Neural progenitor cell (in vitro differentiated cells): ENCODE measurements at regions not wholly inside any gene's neighbourhood (a gene's known extent, or its start where the extent isn't known, plus 50 kb on each side); places are given as distances from the start of the nearest gene placed in this dataset.

ENCODE experiments used
- DNase-seq: peaks from one replicate; pipeline ENCODE4 v3.0.0-alpha.2; 2016; ENCODE audit warnings: low spot score
- H2AFZ ChIP-seq: fragments of 200-600 bp; sonication (generic); replicated peaks from 2 replicates; pipeline ENCODE4 v1.6.1; 2016; ENCODE audit warnings: antibody characterized with exemption
- H3F3A ChIP-seq: fragments of 200-600 bp; sonication (generic); 2 replicates; pipeline ENCODE4 v1.6.1; 2016; ENCODE audit warnings: antibody characterized with exemption, low read depth
- H3K27ac ChIP-seq: fragments of 200-600 bp; sonication (generic); 2 replicates; pipeline ENCODE4 v1.5.1; 2016; ENCODE audit warnings: mild to moderate bottlenecking
- H3K27me3 ChIP-seq: fragments of 200-600 bp; sonication (generic); 2 replicates; pipeline ENCODE4 v1.6.1; 2016; ENCODE audit warnings: mild to moderate bottlenecking, moderate library complexity
- H3K36me3 ChIP-seq: fragments of 200-600 bp; sonication (generic); 2 replicates; pipeline ENCODE4 v1.5.1; 2016
- H3K4me1 ChIP-seq: fragments of 200-600 bp; sonication (generic); 2 replicates; pipeline ENCODE4 v1.6.1; 2016; ENCODE audit warnings: mixed run types
- H3K4me2 ChIP-seq: fragments of 200-600 bp; sonication (generic); 2 replicates; pipeline ENCODE4 v1.6.1; 2016
- H3K4me3 ChIP-seq: fragments of 200-600 bp; sonication (generic); 2 replicates; pipeline ENCODE4 v1.5.1; 2016
- H3K79me2 ChIP-seq: fragments of 200-600 bp; sonication (generic); 2 replicates; pipeline ENCODE4 v1.6.1; 2016; ENCODE audit warnings: low read depth
- H3K9ac ChIP-seq: fragments of 200-600 bp; sonication (generic); 2 replicates; pipeline ENCODE4 v1.6.1; 2016
- H3K9me3 ChIP-seq: fragments of 200-600 bp; sonication (generic); 2 replicates; pipeline ENCODE4 v1.5.1; 2016; ENCODE audit warnings: low read depth
- H4K20me1 ChIP-seq: fragments of 200-600 bp; sonication (generic); 2 replicates; pipeline ENCODE4 v1.6.1; 2016; ENCODE audit warnings: low read depth
- H3K27ac Mint-ChIP-seq: 3 replicates; pipeline ENCODE4 v1.8.0; 2021; ENCODE audit warnings: mixed read lengths
- H3K27me3 Mint-ChIP-seq: 2 replicates; pipeline ENCODE4 v1.8.0; 2022; ENCODE audit warnings: low read depth, mild to moderate bottlenecking, inconsistent platforms, moderate library complexity, mixed read lengths; ENCODE audit not compliant: insufficient read depth
- H3K36me3 Mint-ChIP-seq: 3 replicates; pipeline ENCODE4 v1.8.0; 2021; ENCODE audit warnings: mixed read lengths
- H3K4me1 Mint-ChIP-seq: 3 replicates; pipeline ENCODE4 v1.8.0; 2021; ENCODE audit warnings: mixed read lengths
- H3K4me3 Mint-ChIP-seq: 3 replicates; pipeline ENCODE4 v1.8.0; 2021; ENCODE audit warnings: mild to moderate bottlenecking, moderate library complexity, mixed read lengths
- H3K9me3 Mint-ChIP-seq: 3 replicates; pipeline ENCODE4 v1.8.0; 2020; ENCODE audit warnings: mixed read lengths
- CTCF ChIP-seq: fragments of 200-600 bp; sonication (generic); IDR thresholded peaks from 2 replicates; pipeline ENCODE4 v1.5.1; 2017; ENCODE audit warnings: antibody characterized with exemption, mild to moderate bottlenecking
- EZH2 ChIP-seq: fragments of 200-600 bp; sonication (generic); IDR thresholded peaks from 2 replicates; pipeline ENCODE4 v1.6.1; 2017; ENCODE audit warnings: antibody characterized with exemption, mild to moderate bottlenecking, moderate library complexity
- EZH2phosphoT487 ChIP-seq: fragments of 200-600 bp; sonication (generic); IDR thresholded peaks from 2 replicates; pipeline ENCODE4 v1.6.1; 2017; ENCODE audit warnings: antibody characterized with exemption

- no peak for DNase-seq
- Histone ChIP-seq H3K4me1 (no peaks in the 10 kb centered on the region), H3K9ac (no peak overlapping the region), H3F3A (no peaks in the 10 kb centered on the region), H3K27ac (no peak overlapping the region), H3K4me3 (no peak overlapping the region), H3K9me3 (no peaks in the 10 kb centered on the region), H4K20me1 (no peaks in the 10 kb centered on the region), H2AFZ (no peak overlapping the region), H3K27me3 (no peaks in the 10 kb centered on the region), H3K4me2 (no peak overlapping the region), H3K36me3 (no peaks in the 10 kb centered on the region), H3K79me2 (no peaks in the 10 kb centered on the region)
- peaks cover 5% of the 10 kb centered on the region for H3K27me3 Mint-ChIP-seq
- TF ChIP-seq EZH2phosphoT487 (no peak), EZH2 (no peak), CTCF (peak; percentile 7)
- no peak overlapping the region for H3K27ac Mint-ChIP-seq
- H3K4me1 Mint-ChIP-seq: no peaks in the 10 kb centered on the region
- H3K4me3 Mint-ChIP-seq: no peak overlapping the region
- peaks cover under 1% of the 10 kb centered on the region for H3K36me3 Mint-ChIP-seq
- peaks cover 6% of the 10 kb centered on the region for H3K9me3 Mint-ChIP-seq
Measured at GRCh38 chr5:62197697-62198096, 108.3 kb upstream of the KIF2A start.

GRCh38 chr5:62198421-62198820, 107.6 kb upstream of the KIF2A start:
- Histone ChIP-seq H3K79me2 (no peaks in the 10 kb centered on the region), H3K4me3 (no peak overlapping the region), H3K27ac (no peak overlapping the region), H3K27me3 (no peaks in the 10 kb centered on the region), H3K4me1 (no peaks in the 10 kb centered on the region), H3K9ac (no peak overlapping the region), H3K36me3 (no peaks in the 10 kb centered on the region), H2AFZ (no peak overlapping the region), H3K9me3 (no peaks in the 10 kb centered on the region), H4K20me1 (no peaks in the 10 kb centered on the region), H3K4me2 (no peak overlapping the region), H3F3A (no peaks in the 10 kb centered on the region)
- no peak for DNase-seq
- H3K27me3 Mint-ChIP-seq: peaks cover 2% of the 10 kb centered on the region
- no peaks in the 10 kb centered on the region for H3K4me1 Mint-ChIP-seq
- H3K27ac Mint-ChIP-seq: no peak overlapping the region
- peaks cover 5% of the 10 kb centered on the region for H3K9me3 Mint-ChIP-seq
- no peaks in the 10 kb centered on the region for H3K36me3 Mint-ChIP-seq
- TF ChIP-seq EZH2 (no peak), CTCF (no peak)
- no peak overlapping the region for H3K4me3 Mint-ChIP-seq

GRCh38 chr5:62199792-62200716, 106.0 kb upstream of the KIF2A start:
- Histone ChIP-seq H3F3A (no peaks in the 10 kb centered on the region), H3K9ac (no peak overlapping the region), H3K4me2 (no peak overlapping the region), H4K20me1 (no peaks in the 10 kb centered on the region), H3K36me3 (no peaks in the 10 kb centered on the region), H3K79me2 (no peaks in the 10 kb centered on the region), H3K4me3 (no peak overlapping the region), H3K27me3 (no peaks in the 10 kb centered on the region), H2AFZ (no peak overlapping the region), H3K4me1 (no peaks in the 10 kb centered on the region), H3K9me3 (no peaks in the 10 kb centered on the region), H3K27ac (no peak overlapping the region)
- Mint-ChIP-seq H3K27me3 (peaks cover 2% of the 10 kb centered on the region), H3K27ac (no peak overlapping the region), H3K4me3 (no peak overlapping the region), H3K36me3 (no peaks in the 10 kb centered on the region), H3K9me3 (no peaks in the 10 kb centered on the region), H3K4me1 (no peaks in the 10 kb centered on the region)
- no peak for DNase-seq
- no peak for TF ChIP-seq EZH2
- TF ChIP-seq EZH2phosphoT487: no peak
- no peak for TF ChIP-seq CTCF
